ENCODE measurements at regions not wholly inside any gene's neighbourhood (a gene's known extent, or its start where the extent isn't known, plus 50 kb on each side); places are given as distances from the start of the nearest gene placed in this dataset.

- Histone ChIP-seq H3K4me1 (ENCODE audit: control insufficient read depth in 1 of 2, insufficient read depth in 2 of 2, low read depth in 1 of 2, low read length in 1 of 2) (no peaks in the 10 kb centered on the region), H3K27me3 (ENCODE audit: insufficient read depth) (no peaks in the 10 kb centered on the region; the same call in 1 of the 2 replicates), H3K4me2 (no peak overlapping the region), H4K20me1 (ENCODE audit: insufficient read depth) (no peaks in the 10 kb centered on the region), H3K9me3 (no peaks in the 10 kb centered on the region), H3K36me3 (replicated peaks in 1 of 2; ENCODE audit: control insufficient read depth in 1 of 2, insufficient read depth in 2 of 2, low read length in 1 of 2) (no peaks in the 10 kb centered on the region), H3K4me3 (ENCODE audit: low read depth in 2 of 2, low read length in 1 of 2) (no peak overlapping the region), H3K9ac (no peak overlapping the region), H3K9me2 (no peaks in the 10 kb centered on the region), H2AFZ (ENCODE audit: low read depth) (no peak overlapping the region), H3F3A (replicated peaks; ENCODE audit: insufficient read depth) (no peaks in the 10 kb centered on the region), H3K27ac (ENCODE audit: low read depth in 2 of 2, low read length in 1 of 2) (no peak overlapping the region), H3K79me2 (ENCODE audit: insufficient read depth) (no peaks in the 10 kb centered on the region)
- no peak for DNase-seq
- ChIA-PET POLR2A (no interaction called here), CTCF (interaction anchor here (0.8 to 4.7 kb wide), 7 partner anchors 17 to 556 kb away, joined by 3 to 28 read pairs (median 3); no protein-coding TSS in a partner anchor)
- TF ChIP-seq, protein P1, sequence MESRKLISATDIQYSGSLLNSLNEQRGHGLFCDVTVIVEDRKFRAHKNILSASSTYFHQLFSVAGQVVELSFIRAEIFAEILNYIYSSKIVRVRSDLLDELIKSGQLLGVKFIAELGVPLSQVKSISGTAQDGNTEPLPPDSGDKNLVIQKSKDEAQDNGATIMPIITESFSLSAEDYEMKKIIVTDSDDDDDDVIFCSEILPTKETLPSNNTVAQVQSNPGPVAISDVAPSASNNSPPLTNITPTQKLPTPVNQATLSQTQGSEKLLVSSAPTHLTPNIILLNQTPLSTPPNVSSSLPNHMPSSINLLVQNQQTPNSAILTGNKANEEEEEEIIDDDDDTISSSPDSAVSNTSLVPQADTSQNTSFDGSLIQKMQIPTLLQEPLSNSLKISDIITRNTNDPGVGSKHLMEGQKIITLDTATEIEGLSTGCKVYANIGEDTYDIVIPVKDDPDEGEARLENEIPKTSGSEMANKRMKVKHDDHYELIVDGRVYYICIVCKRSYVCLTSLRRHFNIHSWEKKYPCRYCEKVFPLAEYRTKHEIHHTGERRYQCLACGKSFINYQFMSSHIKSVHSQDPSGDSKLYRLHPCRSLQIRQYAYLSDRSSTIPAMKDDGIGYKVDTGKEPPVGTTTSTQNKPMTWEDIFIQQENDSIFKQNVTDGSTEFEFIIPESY (IDR thresholded peaks at IDR 0.05; ENCODE audit: borderline replicate concordance, low read depth), result no peak
- TF ChIP-seq POLR2AphosphoS5 (IDR thresholded peaks at IDR 0.05; ENCODE audit: low read depth, low read length) (no peak), CHD2 (IDR thresholded peaks at IDR 0.05; ENCODE audit: low read length, partially characterized antibody) (no peak), MXI1 (IDR thresholded peaks at IDR 0.05; ENCODE audit: low read depth, low read length) (no peak), ELF1 (IDR thresholded peaks at IDR 0.05) (no peak), TCF12 (IDR thresholded peaks at IDR 0.05) (no peak)
- WGBS (ENCODE audit: low lambda C conversion rate), result 52% methylated on average over 10 of the region's 11 CpGs
Measured at GRCh38 chr12:9379023-9379742, 171.0 kb upstream of the PZP start.

GRCh38 chr12:9378430-9378835, 170.2 kb upstream of the PZP start:
- POLR2A ChIA-PET, result no interaction called here
- CTCF ChIA-PET, result interaction anchor here (0.9 to 4.7 kb wide), 9 partner anchors 10 to 555 kb away, joined by 3 to 28 read pairs (median 3); no protein-coding TSS in a partner anchor
- Histone ChIP-seq H3K27ac (ENCODE audit: low read depth in 2 of 2, low read length in 1 of 2) (no peak overlapping the region), H3K79me2 (ENCODE audit: insufficient read depth) (no peaks in the 10 kb centered on the region), H3K9me3 (no peaks in the 10 kb centered on the region), H3K4me3 (ENCODE audit: low read depth in 2 of 2, low read length in 1 of 2) (no peak overlapping the region), H4K20me1 (ENCODE audit: insufficient read depth) (no peaks in the 10 kb centered on the region), H3K4me2 (no peak overlapping the region), H3F3A (replicated peaks; ENCODE audit: insufficient read depth) (no peaks in the 10 kb centered on the region), H3K9me2 (no peaks in the 10 kb centered on the region), H3K36me3 (replicated peaks in 1 of 2; ENCODE audit: control insufficient read depth in 1 of 2, insufficient read depth in 2 of 2, low read length in 1 of 2) (no peaks in the 10 kb centered on the region), H3K4me1 (ENCODE audit: control insufficient read depth in 1 of 2, insufficient read depth in 2 of 2, low read depth in 1 of 2, low read length in 1 of 2) (no peaks in the 10 kb centered on the region), H2AFZ (ENCODE audit: low read depth) (no peak overlapping the region), H3K9ac (no peak overlapping the region), H3K27me3 (ENCODE audit: insufficient read depth) (no peaks in the 10 kb centered on the region; the same call in 1 of the 2 replicates)
- DNase-seq, result peak; percentile 47
- 26% methylated on average over 6 of the region's 6 CpGs for WGBS (ENCODE audit: low lambda C conversion rate)
- TF ChIP-seq SIN3A (IDR thresholded peaks at IDR 0.05; ENCODE audit: borderline replicate concordance, low read depth, low read length) (no peak), RCOR1 (IDR thresholded peaks at IDR 0.05; ENCODE audit: low read length) (no peak), TCF12 (IDR thresholded peaks at IDR 0.05) (no peak), EZH2phosphoT487 (IDR thresholded peaks at IDR 0.05; ENCODE audit: borderline replicate concordance, low read depth) (no peak), CHD2 (IDR thresholded peaks at IDR 0.05; ENCODE audit: low read length, partially characterized antibody) (no peak), FOXM1 (IDR thresholded peaks at IDR 0.05; ENCODE audit: low read depth) (no peak), RFX5 (IDR thresholded peaks at IDR 0.05; ENCODE audit: low read length) (no peak), TEAD4 (IDR thresholded peaks at IDR 0.05; ENCODE audit: borderline replicate concordance, insufficient read depth) (no peak), MXI1 (IDR thresholded peaks at IDR 0.05; ENCODE audit: low read depth, low read length) (no peak), JUND (IDR thresholded peaks at IDR 0.05) (no peak), RXRA (IDR thresholded peaks at IDR 0.05; ENCODE audit: borderline replicate concordance, low read depth) (no peak), TAF1 (IDR thresholded peaks at IDR 0.05; ENCODE audit: borderline replicate concordance, low read depth, low read length) (no peak), NRF1 (IDR thresholded peaks at IDR 0.05; ENCODE audit: low read depth, low read length) (no peak), EP300 (IDR thresholded peaks at IDR 0.05; ENCODE audit: borderline replicate concordance in 1 of 2, low read depth in 1 of 2, low read length in 1 of 2) (no peak), MEF2A (IDR thresholded peaks at IDR 0.05; ENCODE audit: borderline replicate concordance, low read depth) (no peak), NFIC (IDR thresholded peaks at IDR 0.05; ENCODE audit: borderline replicate concordance) (no peak), ELF1 (IDR thresholded peaks at IDR 0.05) (no peak)
- TF ChIP-seq, protein P2, sequence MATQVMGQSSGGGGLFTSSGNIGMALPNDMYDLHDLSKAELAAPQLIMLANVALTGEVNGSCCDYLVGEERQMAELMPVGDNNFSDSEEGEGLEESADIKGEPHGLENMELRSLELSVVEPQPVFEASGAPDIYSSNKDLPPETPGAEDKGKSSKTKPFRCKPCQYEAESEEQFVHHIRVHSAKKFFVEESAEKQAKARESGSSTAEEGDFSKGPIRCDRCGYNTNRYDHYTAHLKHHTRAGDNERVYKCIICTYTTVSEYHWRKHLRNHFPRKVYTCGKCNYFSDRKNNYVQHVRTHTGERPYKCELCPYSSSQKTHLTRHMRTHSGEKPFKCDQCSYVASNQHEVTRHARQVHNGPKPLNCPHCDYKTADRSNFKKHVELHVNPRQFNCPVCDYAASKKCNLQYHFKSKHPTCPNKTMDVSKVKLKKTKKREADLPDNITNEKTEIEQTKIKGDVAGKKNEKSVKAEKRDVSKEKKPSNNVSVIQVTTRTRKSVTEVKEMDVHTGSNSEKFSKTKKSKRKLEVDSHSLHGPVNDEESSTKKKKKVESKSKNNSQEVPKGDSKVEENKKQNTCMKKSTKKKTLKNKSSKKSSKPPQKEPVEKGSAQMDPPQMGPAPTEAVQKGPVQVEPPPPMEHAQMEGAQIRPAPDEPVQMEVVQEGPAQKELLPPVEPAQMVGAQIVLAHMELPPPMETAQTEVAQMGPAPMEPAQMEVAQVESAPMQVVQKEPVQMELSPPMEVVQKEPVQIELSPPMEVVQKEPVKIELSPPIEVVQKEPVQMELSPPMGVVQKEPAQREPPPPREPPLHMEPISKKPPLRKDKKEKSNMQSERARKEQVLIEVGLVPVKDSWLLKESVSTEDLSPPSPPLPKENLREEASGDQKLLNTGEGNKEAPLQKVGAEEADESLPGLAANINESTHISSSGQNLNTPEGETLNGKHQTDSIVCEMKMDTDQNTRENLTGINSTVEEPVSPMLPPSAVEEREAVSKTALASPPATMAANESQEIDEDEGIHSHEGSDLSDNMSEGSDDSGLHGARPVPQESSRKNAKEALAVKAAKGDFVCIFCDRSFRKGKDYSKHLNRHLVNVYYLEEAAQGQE (IDR thresholded peaks at IDR 0.05; ENCODE audit: low read depth, low read length), result no peak
- TF ChIP-seq, protein P3, sequence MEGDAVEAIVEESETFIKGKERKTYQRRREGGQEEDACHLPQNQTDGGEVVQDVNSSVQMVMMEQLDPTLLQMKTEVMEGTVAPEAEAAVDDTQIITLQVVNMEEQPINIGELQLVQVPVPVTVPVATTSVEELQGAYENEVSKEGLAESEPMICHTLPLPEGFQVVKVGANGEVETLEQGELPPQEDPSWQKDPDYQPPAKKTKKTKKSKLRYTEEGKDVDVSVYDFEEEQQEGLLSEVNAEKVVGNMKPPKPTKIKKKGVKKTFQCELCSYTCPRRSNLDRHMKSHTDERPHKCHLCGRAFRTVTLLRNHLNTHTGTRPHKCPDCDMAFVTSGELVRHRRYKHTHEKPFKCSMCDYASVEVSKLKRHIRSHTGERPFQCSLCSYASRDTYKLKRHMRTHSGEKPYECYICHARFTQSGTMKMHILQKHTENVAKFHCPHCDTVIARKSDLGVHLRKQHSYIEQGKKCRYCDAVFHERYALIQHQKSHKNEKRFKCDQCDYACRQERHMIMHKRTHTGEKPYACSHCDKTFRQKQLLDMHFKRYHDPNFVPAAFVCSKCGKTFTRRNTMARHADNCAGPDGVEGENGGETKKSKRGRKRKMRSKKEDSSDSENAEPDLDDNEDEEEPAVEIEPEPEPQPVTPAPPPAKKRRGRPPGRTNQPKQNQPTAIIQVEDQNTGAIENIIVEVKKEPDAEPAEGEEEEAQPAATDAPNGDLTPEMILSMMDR (IDR thresholded peaks at IDR 0.05), result peak; percentile 22; the same call in 1 of the 2 replicates
